Loucy (cell line): ENCODE measurements at regions not wholly inside any gene's neighbourhood (a gene's known extent, or its start where the extent isn't known, plus 50 kb on each side); places are given as distances from the start of the nearest gene placed in this dataset.

ENCODE experiments used
- EZH2phosphoT487 ChIP-seq: fragments of 200-600 bp; IDR thresholded peaks from 2 replicates; pipeline ENCODE4 v1.6.1; 2018; ENCODE audit warnings: antibody characterized with exemption, mild to moderate bottlenecking, moderate library complexity, borderline replicate concordance
- TF ChIP-seq, protein P1 (sequence below): fragments of 200-600 bp; sonication (generic); conservative IDR thresholded peaks from 2 replicates; pipeline ENCODE4 v1.5.1; 2014; ENCODE audit warnings: mild to moderate bottlenecking, antibody characterized with exemption, low read length

DNA sequence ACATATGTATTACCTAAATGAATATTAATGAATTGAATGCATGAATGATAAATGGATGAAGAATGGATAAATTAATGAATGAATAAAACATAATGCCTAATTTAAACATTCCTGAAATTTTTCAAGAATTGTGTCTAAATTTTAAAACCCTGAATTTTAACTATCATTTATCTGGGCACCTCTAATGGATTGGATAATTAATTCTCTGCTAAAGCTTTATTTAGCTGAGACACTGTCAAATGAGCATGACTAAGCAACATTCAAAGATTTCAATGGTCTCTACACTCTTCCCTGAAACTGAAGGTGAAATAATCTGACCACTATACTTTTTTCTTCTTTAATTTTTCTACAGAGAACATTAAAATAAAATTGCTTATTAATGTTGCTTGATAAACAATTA lies 1197.7 kb downstream of the C4orf33 start:
- TF ChIP-seq, protein P1, sequence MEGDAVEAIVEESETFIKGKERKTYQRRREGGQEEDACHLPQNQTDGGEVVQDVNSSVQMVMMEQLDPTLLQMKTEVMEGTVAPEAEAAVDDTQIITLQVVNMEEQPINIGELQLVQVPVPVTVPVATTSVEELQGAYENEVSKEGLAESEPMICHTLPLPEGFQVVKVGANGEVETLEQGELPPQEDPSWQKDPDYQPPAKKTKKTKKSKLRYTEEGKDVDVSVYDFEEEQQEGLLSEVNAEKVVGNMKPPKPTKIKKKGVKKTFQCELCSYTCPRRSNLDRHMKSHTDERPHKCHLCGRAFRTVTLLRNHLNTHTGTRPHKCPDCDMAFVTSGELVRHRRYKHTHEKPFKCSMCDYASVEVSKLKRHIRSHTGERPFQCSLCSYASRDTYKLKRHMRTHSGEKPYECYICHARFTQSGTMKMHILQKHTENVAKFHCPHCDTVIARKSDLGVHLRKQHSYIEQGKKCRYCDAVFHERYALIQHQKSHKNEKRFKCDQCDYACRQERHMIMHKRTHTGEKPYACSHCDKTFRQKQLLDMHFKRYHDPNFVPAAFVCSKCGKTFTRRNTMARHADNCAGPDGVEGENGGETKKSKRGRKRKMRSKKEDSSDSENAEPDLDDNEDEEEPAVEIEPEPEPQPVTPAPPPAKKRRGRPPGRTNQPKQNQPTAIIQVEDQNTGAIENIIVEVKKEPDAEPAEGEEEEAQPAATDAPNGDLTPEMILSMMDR, result no peak
- no peak for TF ChIP-seq EZH2phosphoT487
